Ovary (tissue), 3 donors: ENCODE measurements at regions not wholly inside any gene's neighbourhood (a gene's known extent, or its start where the extent isn't known, plus 50 kb on each side); places are given as distances from the start of the nearest gene placed in this dataset.

Source experiments
- POLR2A ChIP-seq: fragments of 450-650 bp; IDR thresholded peaks from one replicate; pipeline ENCODE4 v1.6.1; 2017; ENCODE audit warnings: antibody characterized with exemption, mild to moderate bottlenecking, moderate library complexity
- TF ChIP-seq, protein P1 (sequence below), 3 donors: fragments of 450-650 bp in 2 of 3; fragments of 200-600 bp in 1 of 3; IDR thresholded peaks; one replicate each; pipeline versions ENCODE4 v1.5.1 to v1.8.0; 2016 to 2022; ENCODE audit warnings: antibody characterized with exemption in 3 of 3, mild to moderate bottlenecking in 1 of 3
- donor health status: DM: no; HTN: no; CAD: no.

DNA sequence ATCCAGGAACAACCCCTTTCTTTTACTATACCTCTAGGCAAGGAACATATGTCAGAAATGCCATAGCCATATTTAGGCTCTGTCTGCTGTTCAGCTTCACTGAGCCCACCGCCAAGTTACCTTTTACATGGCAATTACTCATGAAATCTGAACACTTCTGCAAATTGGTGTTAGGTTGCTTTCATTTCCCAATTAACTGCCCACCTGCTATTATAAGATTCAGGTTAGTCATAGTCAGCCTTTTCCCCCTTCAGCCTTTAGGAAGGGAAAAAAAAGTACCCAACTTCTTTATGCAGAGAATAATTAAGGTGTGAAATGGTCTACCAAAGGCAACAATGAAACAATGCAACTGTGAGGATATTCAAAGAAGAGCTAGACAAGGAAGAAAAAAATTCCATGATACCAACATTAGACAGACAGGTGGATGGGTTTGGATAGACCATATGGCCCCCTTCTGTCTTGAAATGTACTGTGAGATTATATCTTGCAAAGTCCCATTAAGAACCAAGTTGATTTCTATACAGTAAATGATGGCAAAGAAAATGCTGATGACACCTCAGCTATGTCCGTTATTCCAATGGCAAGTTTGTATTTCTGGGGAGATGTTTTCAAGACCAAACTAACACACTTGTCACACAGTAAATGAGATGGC lies 442.1 kb upstream of the NRP1 start:
- TF ChIP-seq, protein P1, sequence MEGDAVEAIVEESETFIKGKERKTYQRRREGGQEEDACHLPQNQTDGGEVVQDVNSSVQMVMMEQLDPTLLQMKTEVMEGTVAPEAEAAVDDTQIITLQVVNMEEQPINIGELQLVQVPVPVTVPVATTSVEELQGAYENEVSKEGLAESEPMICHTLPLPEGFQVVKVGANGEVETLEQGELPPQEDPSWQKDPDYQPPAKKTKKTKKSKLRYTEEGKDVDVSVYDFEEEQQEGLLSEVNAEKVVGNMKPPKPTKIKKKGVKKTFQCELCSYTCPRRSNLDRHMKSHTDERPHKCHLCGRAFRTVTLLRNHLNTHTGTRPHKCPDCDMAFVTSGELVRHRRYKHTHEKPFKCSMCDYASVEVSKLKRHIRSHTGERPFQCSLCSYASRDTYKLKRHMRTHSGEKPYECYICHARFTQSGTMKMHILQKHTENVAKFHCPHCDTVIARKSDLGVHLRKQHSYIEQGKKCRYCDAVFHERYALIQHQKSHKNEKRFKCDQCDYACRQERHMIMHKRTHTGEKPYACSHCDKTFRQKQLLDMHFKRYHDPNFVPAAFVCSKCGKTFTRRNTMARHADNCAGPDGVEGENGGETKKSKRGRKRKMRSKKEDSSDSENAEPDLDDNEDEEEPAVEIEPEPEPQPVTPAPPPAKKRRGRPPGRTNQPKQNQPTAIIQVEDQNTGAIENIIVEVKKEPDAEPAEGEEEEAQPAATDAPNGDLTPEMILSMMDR (IDR thresholded peaks at IDR 0.05) = no peak
- no peak for TF ChIP-seq POLR2A
